ENCODE measurements at regions not wholly inside any gene's neighbourhood (a gene's known extent, or its start where the extent isn't known, plus 50 kb on each side); places are given as distances from the start of the nearest gene placed in this dataset.

DNA sequence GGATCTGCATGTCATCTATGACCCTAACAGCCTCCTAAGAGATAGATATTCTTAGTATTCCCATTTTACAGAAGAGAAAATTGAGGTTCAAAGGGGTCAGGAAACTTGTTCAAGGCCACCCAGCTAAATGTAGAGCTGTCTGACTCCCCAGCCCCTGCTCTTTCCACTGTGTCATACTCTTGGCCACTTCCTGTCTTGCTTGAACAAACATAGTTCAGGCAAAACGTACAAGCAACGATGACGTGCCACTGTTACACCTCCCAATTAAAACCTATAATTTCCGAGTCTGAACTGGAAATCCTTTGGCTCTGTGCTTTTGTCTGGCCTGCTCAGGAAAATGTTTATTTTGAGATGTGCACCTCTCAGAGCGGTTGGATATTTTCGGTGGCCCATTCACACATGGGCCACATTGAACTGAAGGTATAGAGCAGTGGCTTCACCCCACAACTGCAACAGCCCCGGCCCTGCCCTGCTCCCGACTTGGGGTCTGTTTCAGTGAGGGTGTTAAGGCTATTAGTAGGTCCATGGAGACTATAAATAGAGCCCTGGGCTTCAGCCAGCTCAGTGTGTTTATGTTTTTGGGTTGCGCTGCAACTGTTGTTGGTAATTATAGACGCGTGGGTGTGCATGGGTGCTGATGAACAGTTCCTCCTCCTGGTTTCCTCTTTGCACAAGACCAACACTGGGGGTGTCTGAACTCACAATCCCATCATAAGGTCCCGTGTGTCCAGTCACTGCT is 172.3 kb upstream of the ADO start:
- DNase-seq (ENCODE audit: low spot score): no peak

DNA sequence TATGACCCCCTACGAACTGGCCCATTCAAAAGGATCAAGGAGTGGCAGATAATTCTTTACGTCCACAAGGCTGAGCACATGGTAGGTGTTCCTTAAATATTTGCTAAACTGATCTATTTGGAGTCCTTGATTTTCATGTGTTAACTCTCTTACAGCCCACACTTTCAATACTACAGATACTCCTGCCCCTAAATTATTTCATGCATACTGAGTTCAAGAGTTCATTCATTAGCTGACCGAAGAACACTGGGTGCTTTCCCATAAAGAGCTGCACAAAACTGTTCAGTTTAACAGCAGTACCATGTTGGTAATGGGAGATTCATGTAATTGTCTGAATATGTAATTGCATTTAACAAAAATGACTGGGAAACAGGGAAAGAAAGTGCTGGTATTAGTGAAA is 170.5 kb upstream of the ADO start:
- no peak for DNase-seq (ENCODE audit: low spot score)

DNA sequence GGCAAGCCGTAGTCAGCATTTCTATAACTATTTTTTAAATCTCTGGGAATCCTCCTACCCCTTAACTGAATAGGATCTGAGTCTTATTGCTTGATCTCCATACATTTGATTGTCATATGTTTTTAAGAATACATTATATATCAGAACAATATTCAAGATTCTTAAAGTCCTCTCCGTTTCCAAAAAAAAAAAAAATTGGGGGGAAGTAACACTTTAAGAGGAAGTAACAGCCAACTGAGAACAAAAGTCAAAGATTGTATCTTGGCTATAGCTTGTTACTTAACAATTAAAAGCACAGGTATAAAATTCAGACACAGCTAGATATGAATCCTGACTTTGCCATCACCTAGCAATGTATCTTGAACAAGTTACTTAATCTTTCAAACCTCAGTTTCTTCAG is 169.9 kb upstream of the ADO start:
- no peak for DNase-seq (ENCODE audit: low spot score)

DNA sequence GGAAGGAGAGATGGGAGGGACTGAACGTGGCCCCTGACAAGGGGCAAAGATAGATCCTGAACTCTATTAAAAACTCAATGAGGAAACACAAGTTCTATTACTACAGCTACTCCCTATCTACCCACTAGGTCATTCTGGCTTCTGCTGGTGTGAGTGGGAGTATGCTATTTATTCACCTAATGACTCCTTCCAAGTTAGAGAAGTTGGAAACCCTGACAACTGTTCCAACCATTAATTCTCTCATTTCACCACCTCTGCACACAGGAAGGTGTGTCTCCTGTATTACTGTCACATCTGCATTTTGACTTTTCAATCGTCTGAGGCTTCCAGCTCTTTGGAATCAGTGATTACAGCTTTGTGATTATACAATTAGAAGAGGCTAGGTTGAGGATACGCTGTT is 169.4 kb upstream of the ADO start:
- no peak for DNase-seq (ENCODE audit: low spot score)

DNA sequence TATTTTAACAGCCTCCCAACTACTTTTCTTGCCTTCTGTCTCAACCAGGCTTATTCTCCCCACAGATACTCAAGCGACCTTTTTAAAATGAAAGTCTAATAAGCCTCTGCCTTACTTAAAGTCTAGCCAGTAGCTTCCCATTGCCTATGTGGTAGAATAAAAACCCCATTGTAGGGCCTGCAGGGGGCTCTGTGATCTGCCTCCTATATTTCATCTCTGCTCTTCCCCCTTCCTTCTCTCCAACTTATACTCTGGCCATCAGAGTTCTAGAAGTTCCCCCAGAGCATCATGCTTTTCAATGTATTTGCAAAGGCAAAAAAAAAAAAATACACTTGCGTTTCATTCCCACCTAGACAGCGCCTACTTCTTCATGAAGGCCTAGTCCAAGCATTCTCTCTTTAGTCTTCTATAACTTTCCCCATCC is 167.7 kb upstream of the ADO start:
- no peak for DNase-seq (ENCODE audit: low spot score)

DNA sequence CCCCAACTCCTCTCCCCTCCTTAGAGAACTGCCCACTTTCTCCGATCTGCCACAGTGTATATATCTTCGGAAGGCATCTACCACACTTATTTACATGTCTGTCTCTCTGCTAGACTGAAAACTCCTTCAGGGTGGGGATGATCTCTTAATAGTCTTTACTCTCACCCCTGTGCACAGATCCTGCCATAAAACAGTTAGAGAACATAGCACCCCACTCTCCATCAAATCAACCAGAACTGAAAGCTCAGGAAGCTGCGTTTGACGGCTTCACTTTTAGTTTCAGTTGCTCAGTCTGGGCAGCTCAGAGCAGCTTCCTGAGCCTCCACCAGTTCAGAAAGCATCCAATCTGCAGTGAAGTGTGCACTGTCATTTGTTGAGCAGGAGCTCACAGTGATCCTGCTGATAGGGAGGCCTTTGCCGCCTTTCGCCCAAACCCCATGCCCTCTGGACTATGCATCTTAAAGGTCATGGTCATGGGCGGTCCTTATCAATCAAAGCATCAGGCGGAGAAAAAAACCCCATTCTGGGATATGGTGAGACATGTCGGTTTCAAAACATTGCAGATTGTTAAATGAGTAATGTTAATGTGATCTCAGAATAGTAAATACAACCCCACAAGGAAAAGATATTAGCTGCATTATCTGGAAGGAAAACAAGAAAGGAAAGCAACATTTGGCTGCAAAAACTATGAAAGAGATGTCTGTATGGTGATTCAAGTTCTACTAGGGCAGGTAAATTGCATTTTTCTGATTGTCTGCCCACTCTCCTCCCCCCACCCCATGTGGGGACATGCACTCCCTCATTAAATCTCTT is 167.1 kb upstream of the ADO start:
- peak; percentile 34 for DNase-seq (ENCODE audit: low spot score)

DNA sequence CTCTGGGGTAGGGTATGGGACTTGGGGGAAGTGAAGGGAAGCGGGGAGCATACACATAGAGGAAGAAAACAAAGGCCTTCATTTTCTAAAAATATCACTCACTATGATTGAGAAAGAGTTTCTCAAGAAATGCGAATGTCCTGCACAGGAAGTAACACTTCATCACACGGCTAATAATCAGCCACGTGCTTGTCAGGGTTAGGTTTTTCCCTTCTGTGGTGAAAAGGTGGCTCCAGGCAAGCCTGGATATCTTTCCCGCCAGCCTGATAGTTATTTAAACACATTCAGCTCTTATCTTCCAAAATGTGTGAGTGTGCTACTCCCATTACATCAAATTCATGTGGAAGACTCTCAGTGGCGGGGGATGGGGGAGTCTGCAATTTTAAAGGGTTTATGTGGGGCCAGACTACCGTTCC is 166.4 kb upstream of the ADO start:
- peak; percentile 29 for DNase-seq (ENCODE audit: low spot score)

DNA sequence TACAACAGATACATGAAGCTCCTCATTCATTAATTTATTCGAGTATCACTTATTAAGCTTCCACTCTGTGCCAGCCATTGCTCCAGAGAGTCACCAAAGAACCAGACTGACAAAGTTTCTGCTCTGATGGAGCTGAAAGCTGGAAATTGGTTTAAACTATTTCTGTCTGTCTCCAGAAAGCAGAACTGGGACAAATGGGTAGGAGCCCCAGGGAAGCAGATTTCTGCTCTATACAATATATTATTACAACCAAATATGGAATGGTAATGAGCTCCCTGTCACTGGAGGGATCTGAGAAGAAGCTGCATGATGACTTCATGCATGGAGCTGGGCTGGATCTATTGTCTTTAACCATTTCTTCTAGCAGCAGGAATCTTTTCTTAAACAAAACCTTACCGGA is 165.4 kb upstream of the ADO start:
- DNase-seq (ENCODE audit: low spot score): no peak

DNA sequence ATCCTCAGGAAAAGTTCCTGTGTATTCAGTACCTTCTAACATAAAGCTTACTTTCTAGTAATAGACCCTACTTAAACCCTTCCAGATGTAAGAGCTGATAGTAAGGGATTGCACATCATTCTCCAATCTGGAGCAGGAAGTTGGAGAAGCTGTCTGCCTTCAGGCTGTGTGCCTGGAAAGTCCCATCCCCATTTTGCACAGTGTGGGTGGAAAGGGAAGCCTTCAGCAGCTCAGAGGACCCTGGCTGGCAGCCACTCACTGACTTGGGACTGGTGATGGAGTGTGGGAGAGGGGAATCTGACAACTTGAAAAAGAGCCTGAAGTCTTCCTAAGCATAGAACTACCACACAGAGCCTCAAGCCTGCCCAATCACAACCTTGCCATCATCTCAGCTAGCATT is 164.1 kb upstream of the ADO start:
- DNase-seq (ENCODE audit: low spot score): peak; percentile 42

DNA sequence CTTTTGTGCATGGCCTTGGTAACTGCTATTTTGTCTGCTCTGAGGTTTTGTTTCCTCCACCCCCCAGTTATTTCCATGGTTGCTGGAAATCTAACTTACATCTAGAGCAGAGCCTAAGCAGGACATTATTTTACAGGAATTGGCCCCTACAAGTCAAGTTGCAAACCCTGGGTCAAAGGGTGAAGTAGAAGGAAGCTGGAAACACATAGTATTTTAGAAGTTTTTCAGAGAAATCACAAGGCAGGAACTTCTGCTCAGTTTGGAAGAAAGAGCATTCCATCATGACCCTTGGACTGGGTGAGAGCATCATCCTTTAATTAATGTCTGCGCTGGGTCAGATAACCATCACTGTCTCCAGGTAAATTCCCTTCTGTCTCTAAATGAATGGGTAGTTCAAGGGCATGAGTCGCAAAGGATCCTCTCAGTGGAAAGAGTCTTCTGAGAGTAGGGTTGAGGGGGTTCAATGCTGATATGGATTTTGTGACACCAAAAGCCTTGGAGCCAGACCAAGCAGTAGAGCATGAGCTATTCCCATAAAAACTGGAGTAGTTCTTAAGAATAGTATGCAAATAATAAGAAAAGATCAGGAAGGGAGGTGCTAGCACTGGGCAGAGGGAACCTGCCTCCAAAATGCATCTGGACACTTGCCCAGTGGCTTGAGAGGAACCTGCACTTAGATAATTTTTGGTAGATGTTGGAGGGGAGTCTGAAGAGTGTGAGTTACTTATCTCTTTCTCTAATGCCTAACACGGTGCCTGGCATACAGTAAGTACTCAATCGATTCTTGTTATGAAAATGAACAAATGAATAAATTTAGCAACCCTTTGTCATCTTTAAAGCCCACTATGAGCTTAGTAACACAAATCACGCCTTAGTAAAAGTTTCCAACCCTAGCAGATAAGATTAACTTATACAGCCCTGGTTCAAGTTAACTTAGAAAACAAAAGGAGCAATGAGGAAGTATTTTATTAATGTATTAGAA is 160.6 kb upstream of the ADO start:
- DNase-seq (ENCODE audit: low spot score): no peak

DNA sequence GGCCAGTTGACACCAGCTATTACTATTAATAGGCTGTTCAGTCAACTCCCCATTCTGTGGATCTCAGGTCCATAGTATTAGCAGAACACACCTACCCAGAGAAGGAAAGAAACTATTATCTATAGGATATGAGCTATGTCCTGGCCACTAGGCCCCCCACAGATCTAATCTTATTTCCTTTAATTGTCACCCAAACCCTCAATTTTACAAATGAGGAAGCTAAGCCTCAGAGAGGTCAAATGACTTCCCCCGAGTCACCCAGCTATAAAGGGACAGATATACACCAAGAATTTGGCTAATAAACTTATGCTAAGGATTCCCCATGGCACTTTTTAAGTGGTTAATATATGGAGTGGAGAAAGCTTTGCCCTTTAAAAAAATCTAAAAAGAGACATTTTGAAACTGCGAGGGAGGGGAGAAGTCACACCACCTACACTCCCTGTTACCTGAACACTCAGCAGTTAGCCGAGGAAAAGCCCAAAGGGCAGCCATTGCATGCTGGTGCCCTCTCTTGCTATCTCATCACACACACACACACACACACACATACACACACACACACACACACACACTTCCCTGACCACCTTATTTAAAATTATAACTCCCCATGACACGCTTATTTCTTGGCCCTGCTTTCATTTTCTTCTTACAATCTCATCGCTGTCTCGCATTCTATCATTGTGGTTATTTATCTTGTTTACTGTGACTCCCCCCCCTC is 157.0 kb upstream of the ADO start:
- DNase-seq (ENCODE audit: low spot score): no peak

DNA sequence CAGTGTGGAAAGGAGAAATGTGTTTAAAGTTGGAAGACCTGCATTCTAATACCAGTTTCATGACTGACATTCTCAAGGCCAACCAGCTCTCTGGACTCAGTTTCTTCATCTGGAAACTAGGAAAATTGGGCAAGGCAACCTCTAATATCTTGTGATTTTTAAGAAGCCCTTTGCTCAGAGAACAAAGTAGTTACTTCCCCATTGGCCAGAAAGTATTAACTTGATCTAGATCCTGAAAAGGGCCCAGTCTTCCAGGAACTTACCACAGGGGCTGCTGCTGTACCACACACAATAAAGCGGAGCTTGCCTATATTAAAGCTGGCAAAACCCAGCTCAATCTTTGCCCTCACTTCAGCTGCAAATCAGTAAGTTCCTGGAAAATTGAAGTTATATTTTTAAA is 155.6 kb upstream of the ADO start:
- no peak for DNase-seq (ENCODE audit: low spot score)

DNA sequence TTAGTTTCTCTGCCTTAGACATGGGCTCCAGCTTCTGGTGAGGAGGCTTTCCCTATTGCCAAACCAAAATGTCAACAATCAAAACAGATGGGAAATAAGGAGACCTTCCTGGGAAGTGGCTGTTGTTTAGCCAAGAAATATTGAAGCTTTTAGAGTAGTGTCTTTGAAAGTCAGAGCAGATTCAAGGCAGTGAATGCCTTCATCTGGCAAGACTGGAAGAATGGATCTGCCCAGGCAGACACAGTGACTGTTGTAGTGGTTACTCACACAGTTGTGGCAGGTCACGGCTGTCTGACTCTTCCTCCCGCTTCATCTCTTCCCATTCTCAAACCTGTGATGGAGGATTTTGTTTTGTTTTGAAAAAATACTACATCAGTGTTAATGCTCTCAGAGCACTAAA is 154.1 kb upstream of the ADO start:
- peak; percentile 29 for DNase-seq (ENCODE audit: low spot score)

DNA sequence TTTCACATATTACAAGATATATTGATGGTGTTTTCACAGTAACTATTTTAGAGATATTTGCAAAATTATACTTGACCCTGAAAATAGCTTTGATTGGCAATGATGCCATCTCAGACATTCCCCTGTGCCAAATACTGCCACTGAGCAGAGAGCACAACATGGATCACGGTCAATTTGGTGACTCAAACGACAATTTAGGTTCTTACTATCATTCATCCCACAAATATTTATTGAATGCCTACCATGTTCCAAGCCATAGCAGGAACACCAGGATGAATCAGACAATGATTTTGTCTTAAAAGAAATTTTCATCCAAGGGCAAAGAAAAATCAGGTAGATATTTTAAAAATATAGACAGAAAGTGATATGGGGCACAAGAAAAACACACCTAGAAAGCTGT is 153.2 kb upstream of the ADO start:
- DNase-seq (ENCODE audit: low spot score): peak; percentile 58

DNA sequence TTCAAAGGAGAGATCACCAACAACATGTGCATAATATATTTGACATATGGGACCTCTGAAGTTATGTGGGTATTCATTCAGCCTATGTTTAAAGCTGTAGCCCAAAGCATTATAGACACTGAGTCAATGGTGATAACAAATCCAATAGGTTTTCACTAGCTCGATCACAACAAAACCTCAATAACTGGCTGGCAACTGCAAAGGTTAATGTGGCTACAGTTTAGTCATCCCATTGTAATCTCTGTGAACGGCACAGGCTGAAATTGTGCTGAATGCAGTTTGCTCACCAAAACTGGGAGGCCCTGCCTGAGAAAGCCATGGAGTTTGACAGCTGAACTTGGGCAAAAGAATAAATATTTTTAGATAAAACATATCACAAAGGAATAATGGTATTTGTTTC is 152.4 kb upstream of the ADO start:
- DNase-seq (ENCODE audit: low spot score): peak; percentile 62

DNA sequence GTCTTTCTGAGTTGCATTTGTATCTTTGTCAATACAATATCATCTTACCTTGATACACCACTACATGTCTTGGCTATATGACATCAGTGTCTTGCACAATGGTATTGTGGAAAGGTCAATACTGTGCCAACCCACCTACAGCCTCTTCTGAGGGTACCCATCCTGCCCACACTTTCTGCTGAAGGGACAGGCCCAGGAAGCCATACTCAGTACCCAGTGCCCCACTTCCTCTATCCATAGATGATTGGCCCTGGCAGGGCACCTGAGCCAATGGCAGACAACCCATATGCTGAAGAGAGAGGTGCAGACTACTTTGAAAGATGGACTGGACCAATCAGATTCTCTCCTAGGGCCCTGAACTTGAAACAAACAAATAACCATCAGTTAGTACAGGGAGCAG is 152.0 kb upstream of the ADO start:
- DNase-seq (ENCODE audit: low spot score): no peak

DNA sequence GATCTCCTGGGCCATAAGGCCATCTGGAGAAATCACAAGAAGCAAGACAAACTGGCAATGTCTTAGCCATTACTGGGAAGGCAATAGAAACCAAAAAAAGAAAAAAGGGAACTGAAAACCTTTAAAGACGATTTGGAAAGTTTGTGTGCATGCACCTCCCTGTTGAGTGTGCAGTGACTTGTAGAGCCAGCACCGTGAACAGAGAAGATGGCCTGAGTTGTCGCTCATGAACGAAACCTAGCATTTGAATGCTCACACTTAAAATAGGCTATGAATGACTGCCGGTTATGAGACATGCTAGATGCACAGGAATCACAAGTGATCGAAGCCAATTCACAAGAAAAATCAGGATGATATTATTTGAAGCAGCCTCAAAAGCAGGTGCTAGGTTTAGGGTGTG is 151.3 kb upstream of the ADO start:
- no peak for DNase-seq (ENCODE audit: low spot score)

DNA sequence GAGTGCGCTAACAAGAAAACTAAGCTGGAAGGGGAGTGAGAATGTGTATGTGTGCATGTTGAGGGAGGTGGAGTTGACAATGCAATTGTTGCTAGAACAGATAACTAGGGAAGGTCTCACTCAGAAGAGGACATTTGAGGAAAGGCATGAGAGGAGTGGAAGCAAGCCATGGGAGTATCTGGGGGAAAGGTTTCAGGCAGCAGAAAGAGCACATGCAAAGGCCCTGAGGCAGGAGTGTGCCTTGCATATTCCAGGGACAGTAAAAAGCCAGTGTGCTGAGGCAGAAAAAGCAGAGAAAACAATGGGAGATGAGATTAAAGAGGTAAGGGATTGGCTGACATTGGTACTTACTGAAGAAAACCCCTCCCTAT is 149.6 kb upstream of the ADO start:
- DNase-seq (ENCODE audit: low spot score): no peak

DNA sequence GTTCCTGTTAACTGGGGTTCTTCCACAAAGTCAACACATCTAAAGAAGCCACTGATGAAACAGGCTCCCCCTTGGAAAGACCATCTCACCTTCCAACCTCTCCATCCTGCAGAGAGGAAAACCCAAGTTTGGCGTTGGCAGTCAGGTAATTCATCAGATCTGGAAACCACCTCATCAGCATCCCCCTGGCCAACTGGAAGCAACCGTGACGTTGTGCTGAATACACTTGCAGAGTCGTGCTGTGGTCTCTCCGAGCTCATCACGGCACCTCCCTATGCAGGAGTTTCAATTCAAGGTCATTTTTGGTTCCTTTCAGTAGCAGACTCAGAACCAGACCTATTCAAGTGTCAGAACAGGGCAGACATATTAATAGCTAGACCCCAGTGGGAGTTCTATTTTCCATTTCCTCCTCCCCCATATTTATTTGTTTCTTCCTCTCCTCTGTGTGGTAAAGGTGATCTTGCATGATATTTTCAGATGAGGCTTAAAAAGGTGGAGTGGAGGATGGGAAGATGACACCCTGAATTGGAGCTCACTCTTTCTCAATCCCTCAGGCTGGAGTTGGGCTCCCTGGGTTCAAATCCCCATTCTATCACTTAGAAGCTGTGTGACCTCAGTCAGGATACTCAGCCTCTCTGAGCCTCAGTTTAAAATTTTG is 149.1 kb upstream of the ADO start:
- no peak for DNase-seq (ENCODE audit: low spot score)

DNA sequence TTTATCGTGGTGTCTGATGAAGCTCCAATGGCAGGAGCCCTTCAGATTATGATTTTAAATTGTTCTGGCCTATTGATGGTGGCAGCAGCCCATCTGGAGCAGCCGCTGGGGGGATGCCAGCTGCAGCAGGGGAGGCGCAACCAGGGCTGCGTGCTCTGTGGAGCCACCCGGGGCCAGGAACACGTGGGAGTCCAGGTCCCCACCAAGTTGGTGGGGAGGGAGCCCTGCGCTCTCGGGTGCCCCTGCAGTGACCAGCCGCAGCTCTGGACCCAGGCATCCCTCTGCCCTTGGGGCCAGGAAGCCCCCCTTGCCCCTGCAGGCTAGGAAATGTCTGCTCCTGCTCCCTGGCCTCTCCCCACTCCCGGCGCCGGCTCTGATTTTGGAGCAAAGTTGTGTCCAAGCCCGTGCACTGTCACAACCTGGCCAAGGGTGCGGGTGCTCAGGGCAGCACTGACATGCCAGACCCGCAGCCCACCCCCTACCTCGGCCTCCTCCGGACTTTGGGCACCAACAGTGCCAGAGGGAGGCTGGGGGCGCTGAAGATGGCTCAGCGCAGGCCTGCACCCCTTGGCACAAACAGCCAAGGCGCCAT is 147.2 kb upstream of the ADO start:
- DNase-seq (ENCODE audit: low spot score): no peak

DNA sequence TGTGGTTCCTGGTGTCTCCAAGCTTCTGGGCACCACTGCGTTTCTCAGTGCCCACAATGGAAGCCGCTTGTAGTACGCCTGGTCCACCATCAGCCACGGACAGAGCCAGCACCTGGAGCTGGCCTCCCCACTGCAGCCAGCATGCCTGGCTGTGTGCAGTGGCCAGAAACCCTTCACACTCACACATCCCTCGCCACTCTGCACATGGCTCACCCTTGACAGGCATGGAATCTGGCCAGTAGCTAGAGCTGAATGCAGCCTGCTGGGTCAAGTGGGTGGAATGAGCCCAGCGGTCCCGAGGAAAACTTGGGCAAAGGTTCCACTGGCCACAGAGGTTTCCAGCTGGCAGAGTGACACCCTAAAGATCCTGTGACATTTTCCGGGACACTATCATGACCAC is 146.0 kb upstream of the ADO start:
- no peak for DNase-seq (ENCODE audit: low spot score)
